Stimulated activated CD4-positive, alpha-beta T cell treated with anti-CD3 and anti-CD28 coated beads, Interleukin-12 subunit alpha, Interleukin-12 subunit beta, amount 100 ng/mL, for 24 hours (primary cell): ENCODE measurements at regions not wholly inside any gene's neighbourhood (a gene's known extent, or its start where the extent isn't known, plus 50 kb on each side); places are given as distances from the start of the nearest gene placed in this dataset.
"Not testable (repeated sequence)": the region's sequence is repeated elsewhere in the genome, so short reads cannot be mapped to it uniquely, and the experiment has no call there.

Experiments
- DNase-seq, 2 experiments: peaks; one replicate each; pipeline ENCODE4 v3.0.0-alpha.2; 2020; ENCODE audit warnings: low read depth in 2 of 2

DNA sequence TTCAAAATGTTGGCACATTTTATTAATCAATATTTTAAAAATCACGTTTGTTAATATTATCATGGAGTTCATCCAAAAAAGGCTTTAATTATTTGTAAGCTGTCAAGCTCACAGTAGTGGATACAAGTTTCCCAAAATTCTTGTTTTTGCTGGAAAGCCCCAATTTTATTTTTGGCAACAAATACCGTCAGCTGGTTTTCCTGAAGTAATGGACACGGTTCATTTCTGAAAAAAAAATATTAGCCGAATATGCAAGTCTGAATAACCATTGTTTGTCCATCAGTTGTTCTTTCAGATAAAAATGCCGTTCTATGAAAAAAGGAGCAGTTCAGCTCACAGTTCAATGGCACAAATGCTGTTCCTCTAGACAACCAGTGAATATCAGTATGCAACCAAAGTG, 101.5 kb upstream of the RAI14 start:
- no peak for DNase-seq

DNA sequence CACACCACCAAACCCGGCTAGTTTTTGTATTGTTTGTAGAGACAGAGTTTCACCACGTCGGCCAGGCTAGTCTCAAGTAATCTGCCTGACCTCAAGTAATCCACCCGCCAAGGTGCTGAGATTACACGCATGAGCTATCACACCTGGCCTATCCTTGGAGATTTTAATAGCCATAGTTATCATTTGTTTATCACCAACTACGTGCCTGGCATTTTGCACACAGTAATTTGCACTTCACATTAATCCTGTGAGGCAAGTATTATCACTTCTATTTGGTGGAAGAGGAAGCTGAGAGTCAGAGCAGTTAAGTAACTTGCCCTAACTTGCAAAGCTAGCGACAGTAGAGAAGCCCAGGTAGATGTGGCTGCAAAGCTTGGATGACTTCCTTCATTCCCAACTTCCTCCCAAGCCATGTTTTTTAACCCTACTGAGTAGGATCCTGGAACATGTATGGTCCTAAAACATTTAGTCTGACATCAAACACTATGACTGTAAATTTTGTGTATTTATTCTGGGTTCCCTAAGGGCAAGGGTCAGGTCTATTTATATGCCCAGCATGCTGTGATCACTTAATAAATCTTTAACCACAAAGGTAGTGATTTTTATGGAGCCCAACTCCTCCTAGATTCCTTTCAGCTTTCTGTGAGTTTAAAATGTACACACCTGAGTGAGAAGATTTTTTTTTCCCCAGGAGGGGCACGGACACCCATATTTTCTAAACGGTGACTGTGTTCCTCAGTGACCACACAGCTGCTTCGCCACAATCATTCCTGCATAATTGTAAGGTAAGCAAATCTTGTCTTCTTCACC, 100.2 kb upstream of the RAI14 start:
- no peak for DNase-seq

- no peak for DNase-seq
Observed at GRCh38 chr5:34556509-34556782, 99.7 kb upstream of the RAI14 start.

- not testable (repeated sequence) for DNase-seq
Observed at GRCh38 chr5:34561581-34561980, 94.5 kb upstream of the RAI14 start.

GRCh38 chr5:34562791-34563190, 93.3 kb upstream of the RAI14 start:
- DNase-seq, result no peak

GRCh38 chr5:34563269-34563668, 92.9 kb upstream of the RAI14 start:
- no peak for DNase-seq

DNA sequence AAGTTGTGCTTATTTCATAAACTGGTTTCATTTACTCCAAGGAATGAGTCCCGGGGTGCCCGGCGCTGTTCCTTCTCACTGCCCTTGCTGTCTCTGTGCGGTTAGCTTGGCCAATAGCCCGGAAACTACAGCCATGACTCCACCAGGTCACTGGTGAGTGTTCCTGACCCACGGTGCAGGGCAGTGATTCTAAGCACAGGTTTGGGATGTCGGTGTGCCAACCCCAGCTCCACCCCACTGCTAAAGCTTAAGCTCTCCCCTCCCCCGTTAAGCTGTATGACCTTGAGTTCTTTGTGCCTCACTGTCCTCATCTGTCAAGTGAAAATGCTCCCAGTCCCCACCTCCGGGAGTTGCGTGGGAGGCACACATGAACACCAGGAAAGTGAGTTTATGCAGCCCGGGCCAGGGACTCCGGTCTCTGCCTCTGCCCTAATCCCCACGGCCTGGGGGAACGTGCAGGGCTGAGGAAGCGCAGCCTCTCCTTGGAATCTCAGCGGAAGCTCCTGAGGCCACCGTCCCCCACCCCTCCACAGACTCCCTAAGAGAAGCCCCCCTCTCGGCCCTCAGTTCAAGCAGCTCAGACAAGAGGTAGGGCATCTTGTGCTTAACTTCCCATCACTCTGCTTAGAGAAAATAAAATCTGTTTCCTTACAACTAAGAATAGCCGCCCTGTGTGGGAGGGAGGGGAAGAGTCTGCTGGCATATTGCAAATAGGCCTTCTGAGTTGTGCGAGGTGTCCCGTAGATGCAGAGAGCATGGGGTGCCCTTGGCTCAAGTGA, 92.0 kb upstream of the RAI14 start:
- DNase-seq, result no peak

GRCh38 chr5:34564710-34565235, 91.4 kb upstream of the RAI14 start:
- DNase-seq, result no peak

DNA sequence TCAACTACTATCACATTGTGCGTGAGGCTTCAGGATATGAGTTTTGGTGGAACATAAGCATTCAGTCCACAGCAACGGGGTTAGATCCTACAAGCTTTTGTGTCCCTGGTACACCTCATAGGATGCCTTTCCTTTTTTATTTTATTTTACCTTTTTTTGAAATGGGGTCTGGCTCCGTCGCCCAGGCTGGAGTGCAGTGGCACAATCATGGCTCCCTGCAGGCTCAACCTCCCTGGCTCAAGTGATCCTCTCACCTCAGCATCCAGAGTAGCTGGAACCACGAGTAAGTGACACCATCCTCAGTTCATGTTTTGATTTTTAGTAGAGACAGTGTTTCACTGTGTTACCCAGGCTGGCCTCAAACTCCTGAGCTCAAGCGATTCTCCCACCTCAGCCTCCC, 86.0 kb upstream of the RAI14 start:
- no peak for DNase-seq

DNA sequence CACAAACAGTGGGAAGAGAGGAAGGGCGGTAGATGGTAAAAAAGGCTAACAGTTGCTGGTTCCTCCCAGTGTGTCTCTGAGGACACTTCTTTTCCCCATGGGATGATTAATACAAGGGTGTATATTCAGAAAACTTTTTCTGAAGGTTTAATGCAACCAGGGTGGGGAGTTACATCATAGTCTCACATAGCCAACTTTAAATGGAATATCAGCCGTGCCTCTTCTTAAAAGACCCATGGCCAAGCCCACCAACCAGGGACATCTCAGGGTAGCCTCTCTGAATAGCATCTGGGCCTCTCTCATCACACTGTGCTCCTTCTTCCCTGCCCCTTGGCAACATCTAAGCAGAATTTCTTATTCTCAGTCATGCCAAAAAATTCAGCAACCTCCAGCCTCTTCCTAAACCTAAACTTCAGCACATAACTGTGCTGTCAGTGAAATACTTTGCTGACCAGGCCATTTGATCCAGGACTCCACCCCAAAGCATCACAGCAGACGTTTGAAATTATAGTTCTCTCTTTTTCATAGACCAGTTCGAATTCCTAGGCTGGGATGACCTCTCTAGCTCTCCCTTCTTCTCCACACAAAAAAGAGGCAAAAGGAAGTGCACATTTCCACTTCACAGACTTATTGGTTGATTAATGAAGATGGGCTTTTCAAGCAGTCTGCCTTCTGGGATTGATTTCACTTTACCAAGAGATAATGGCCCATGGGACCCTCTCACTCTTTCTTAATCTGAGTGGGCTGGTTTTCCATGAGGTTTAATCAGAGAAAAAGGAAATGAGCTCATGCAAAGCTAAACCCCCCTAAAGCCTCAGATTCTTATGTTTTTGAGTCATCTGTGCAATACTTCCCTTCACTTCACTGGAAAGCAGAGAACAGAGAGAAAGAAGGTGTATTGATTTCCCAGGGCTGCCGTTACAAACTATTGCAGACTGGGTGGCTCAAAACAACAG, 85.1 kb upstream of the RAI14 start:
- no peak for DNase-seq

DNA sequence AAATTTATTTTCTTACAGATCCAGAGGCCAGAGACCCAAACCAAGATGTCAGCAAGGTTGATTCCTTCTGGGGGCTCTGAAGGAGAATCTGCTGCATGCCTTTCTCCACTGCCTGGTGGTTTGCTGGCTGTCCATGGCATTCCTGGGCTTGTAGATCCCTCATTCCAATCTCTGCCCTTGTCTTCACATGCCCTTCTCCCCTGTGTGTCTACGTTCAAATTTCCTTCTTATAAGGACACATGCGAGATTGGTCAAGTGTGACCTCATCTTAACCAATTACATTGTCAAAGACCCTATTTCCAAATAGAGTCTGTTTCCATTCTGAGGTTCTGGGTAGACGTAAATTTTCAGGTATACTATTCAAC, 84.5 kb upstream of the RAI14 start:
- DNase-seq, result no peak

DNA sequence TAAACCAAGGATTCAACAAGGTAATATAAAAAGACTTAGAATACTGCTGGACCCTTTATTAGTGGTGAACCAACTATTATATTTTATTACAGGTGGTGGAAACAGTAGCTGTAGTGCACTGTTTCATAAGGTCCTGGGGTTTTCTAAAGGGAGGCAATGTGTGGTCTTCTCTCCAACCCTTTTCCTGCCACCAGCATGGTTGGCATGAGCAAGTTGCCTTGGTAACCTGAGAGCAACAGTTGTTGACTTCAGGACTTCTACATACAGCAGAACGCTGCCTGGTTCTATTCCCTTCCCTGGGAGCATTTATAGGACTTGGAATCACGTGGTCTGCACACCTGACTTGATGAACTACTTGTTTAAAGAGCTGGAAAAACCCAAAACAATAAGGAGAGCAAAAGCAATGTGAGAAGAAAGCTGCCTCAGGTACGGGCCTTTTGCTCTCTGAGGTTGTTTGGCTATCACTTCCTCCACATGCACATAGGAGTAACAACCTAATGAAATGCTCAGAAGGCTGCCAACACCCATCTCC, 81.1 kb upstream of the RAI14 start:
- no peak for DNase-seq

- no peak for DNase-seq
Observed at GRCh38 chr5:34576891-34577666, 79.0 kb upstream of the RAI14 start.

GRCh38 chr5:34578962-34579361, 77.2 kb upstream of the RAI14 start:
- no peak for DNase-seq

DNA sequence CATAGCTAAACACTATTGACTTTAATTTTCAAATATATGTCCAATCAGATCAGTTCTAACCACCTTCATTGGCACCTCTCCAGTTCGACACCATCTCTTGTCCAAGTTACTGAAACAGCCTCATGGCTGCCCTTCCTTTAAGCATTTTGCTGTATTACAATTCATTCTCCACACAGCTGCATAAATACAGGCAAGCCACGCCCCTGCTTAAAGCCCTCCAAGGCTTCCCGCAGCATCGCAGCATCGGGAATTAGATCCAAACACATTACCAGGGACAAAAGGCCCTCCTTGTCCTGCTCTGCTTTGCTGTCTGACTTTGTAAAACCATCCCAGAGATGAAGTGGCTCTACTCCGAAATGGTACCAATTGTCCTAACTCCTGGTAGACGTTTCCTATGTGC, 75.1 kb upstream of the RAI14 start:
- DNase-seq, result no peak

- no peak for DNase-seq
Observed at GRCh38 chr5:34582371-34582770, 73.8 kb upstream of the RAI14 start.

DNA sequence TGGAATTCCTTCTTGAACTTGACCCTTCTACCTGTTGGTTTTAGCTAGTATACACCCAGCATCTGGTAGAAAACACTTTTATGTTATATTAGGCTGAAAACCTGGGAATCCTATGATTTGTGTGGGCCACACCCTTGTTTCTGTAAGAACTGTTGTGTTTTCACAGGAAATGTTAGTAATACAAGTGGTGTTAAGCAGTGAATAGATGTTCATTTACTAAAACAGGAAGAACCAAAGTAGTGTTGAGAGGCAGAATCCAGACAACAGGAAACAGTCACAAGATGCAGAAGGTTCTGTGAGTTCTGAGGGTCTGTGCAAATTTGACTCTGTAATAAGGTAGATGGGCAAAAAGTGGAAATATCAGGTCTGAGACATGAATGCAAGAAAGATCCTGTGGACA, 73.0 kb upstream of the RAI14 start:
- DNase-seq, result no peak

- no peak for DNase-seq
Observed at GRCh38 chr5:34584165-34584564, 72.0 kb upstream of the RAI14 start.

GRCh38 chr5:34585601-34586104, 70.5 kb upstream of the RAI14 start:
- DNase-seq, result no peak

GRCh38 chr5:34586117-34586885, 69.8 kb upstream of the RAI14 start:
- no peak for DNase-seq
